ENCODE measurements at regions not wholly inside any gene's neighbourhood (a gene's known extent, or its start where the extent isn't known, plus 50 kb on each side); places are given as distances from the start of the nearest gene placed in this dataset.

DNA sequence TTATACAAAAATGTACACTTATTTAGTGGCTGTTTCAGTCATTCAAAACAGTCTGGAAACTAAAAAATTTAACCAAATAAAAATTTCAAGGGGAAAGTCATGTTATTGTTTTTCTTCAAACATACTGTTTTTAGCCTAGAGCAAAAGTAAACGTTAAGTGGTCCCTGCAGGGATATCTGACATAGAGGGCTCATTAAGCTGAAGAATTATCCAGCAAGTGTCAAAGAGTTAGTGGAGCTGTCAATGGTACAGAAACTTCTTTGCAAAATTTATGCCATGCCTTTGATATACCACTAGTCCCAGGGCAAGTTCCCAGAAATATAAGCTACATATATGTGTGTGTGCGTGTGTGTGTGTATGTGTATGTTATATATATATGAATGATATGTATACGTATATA is 894.2 kb downstream of the KCNJ2 start:
- TF ChIP-seq, protein P1, sequence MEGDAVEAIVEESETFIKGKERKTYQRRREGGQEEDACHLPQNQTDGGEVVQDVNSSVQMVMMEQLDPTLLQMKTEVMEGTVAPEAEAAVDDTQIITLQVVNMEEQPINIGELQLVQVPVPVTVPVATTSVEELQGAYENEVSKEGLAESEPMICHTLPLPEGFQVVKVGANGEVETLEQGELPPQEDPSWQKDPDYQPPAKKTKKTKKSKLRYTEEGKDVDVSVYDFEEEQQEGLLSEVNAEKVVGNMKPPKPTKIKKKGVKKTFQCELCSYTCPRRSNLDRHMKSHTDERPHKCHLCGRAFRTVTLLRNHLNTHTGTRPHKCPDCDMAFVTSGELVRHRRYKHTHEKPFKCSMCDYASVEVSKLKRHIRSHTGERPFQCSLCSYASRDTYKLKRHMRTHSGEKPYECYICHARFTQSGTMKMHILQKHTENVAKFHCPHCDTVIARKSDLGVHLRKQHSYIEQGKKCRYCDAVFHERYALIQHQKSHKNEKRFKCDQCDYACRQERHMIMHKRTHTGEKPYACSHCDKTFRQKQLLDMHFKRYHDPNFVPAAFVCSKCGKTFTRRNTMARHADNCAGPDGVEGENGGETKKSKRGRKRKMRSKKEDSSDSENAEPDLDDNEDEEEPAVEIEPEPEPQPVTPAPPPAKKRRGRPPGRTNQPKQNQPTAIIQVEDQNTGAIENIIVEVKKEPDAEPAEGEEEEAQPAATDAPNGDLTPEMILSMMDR (IDR thresholded peaks at IDR 0.05; ENCODE audit: insufficient read depth, low read length, poor library complexity, severe bottlenecking): no peak
- TF ChIP-seq EZH2phosphoT487 (conservative IDR thresholded peaks at IDR 0.05; ENCODE audit: low read length): no peak
